Common myeloid progenitor, CD34-positive (primary cell): ENCODE measurements at regions not wholly inside any gene's neighbourhood (a gene's known extent, or its start where the extent isn't known, plus 50 kb on each side); places are given as distances from the start of the nearest gene placed in this dataset.

Source experiments
- CTCF ChIA-PET: fragments of 350-600 bp; sonication (Branson Sonifier 250); formaldehyde crosslinking; loops from one replicate; lab custom pipeline; 2021; ENCODE audit warnings: antibody characterized with exemption; lab: Charles Lee
- POLR2A ChIA-PET: fragments of 350-600 bp; sonication (Branson Sonifier 250); formaldehyde crosslinking; loops from one replicate; lab custom pipeline; 2021; ENCODE audit warnings: antibody characterized with exemption; lab: Charles Lee
- DNase-seq, 3 donors: peaks; one replicate each; pipeline versions ENCODE4 v3.0.0 to v3.0.0-alpha.2; 2013
- H3K27ac ChIP-seq, 2 experiments: 1 replicate in 1 of 2; 2 replicates in 1 of 2; pipeline ENCODE4 v1.7.0; 2013; ENCODE audit warnings: inconsistent platforms in 2 of 2, low read length in 2 of 2, mild to moderate bottlenecking in 2 of 2, low read depth in 1 of 2, moderate library complexity in 1 of 2; ENCODE audit not compliant: severe bottlenecking in 2 of 2, insufficient read depth in 1 of 2, poor library complexity in 1 of 2
- H3K27me3 ChIP-seq, 5 experiments: replicated peaks in 2 of 5; 1 replicate in 3 of 5; 2 replicates in 2 of 5; pipeline versions ENCODE4 v1.6.1 to v1.7.0; 2013; ENCODE audit warnings: low read length in 4 of 5, mild to moderate bottlenecking in 2 of 5, moderate library complexity in 2 of 5, inconsistent platforms in 1 of 5; ENCODE audit not compliant: insufficient read depth in 5 of 5, control insufficient read depth in 4 of 5
- H3K36me3 ChIP-seq, 4 experiments: 1 replicate in 2 of 4; 2 replicates in 2 of 4; pipeline versions ENCODE4 v1.6.1 to v1.7.0; 2013; ENCODE audit warnings: low read length in 3 of 4, control low read depth in 1 of 4, mild to moderate bottlenecking in 1 of 4; ENCODE audit not compliant: control insufficient read depth in 4 of 4, insufficient read depth in 4 of 4
- H3K4me1 ChIP-seq, 4 experiments: 1 replicate in 3 of 4; 2 replicates in 1 of 4; pipeline versions ENCODE4 v1.6.1 to v1.7.1; 2013; ENCODE audit warnings: low read length in 3 of 4, mild to moderate bottlenecking in 3 of 4, control low read depth in 1 of 4, inconsistent platforms in 1 of 4, moderate library complexity in 1 of 4; ENCODE audit not compliant: control insufficient read depth in 4 of 4, insufficient read depth in 4 of 4; ENCODE audit errors: control extremely low read depth in 1 of 4
- H3K4me3 ChIP-seq, 7 experiments: 1 replicate in 4 of 7; 2 replicates in 3 of 7; pipeline versions ENCODE4 v1.5.1 to v1.7.0; 2013; ENCODE audit warnings: mild to moderate bottlenecking in 7 of 7, low read length in 6 of 7, moderate library complexity in 6 of 7, inconsistent platforms in 2 of 7, low read depth in 2 of 7, control low read depth in 1 of 7; ENCODE audit not compliant: insufficient read depth in 4 of 7, control insufficient read depth in 1 of 7; ENCODE audit errors: extremely low read depth in 1 of 7
- H3K9me3 ChIP-seq, 5 experiments: 1 replicate in 4 of 5; 2 replicates in 1 of 5; pipeline versions ENCODE4 v1.6.1 to v1.7.1; 2013; ENCODE audit warnings: low read length in 4 of 5, mild to moderate bottlenecking in 2 of 5, inconsistent platforms in 1 of 5, low read depth in 1 of 5, moderate library complexity in 1 of 5; ENCODE audit not compliant: control insufficient read depth in 4 of 5, insufficient read depth in 2 of 5; ENCODE audit errors: control extremely low read depth in 1 of 5
- WGBS: methylation state at CpG from one replicate; pipeline ENCODE4 v1.1.5; 2013; ENCODE audit not compliant: insufficient coverage; 5-methylcytosine and 5-hydroxymethylcytosine counted together

DNA sequence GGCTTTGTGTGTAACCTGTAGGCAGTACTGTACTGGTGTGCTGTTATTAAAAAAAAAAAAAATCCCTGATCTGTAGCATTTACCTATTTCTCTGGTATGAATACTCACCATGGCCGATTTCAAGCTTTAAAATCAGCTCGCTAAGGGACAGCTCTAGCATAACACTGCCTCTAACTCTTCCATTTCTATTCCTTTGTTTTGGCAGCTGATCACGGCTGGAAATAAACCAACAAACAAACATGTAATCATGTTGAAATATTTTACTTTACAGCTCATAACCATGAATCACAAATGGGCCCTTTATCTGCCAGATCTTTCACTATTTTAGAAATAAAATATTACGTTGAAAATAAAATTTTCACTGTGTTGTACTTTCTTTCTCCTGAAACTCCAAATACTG is 60.5 kb upstream of the IL15 start:
- Histone ChIP-seq H3K9me3 (no peaks in the 10 kb centered on the region), H3K4me3 (no peak overlapping the region), H3K36me3 (no peaks in the 10 kb centered on the region), H3K27me3 (no peaks in the 10 kb centered on the region), H3K4me1 (no peaks in the 10 kb centered on the region), H3K27ac (no peak overlapping the region)
- no peak for DNase-seq
- 100% methylated on average over 3 of the region's 4 CpGs for WGBS
- POLR2A ChIA-PET: no interaction called here
- CTCF ChIA-PET: interaction anchor here (0.6 kb wide), 1 partner anchor 179 kb away, joined by 3 read pairs; no protein-coding TSS in a partner anchor

DNA sequence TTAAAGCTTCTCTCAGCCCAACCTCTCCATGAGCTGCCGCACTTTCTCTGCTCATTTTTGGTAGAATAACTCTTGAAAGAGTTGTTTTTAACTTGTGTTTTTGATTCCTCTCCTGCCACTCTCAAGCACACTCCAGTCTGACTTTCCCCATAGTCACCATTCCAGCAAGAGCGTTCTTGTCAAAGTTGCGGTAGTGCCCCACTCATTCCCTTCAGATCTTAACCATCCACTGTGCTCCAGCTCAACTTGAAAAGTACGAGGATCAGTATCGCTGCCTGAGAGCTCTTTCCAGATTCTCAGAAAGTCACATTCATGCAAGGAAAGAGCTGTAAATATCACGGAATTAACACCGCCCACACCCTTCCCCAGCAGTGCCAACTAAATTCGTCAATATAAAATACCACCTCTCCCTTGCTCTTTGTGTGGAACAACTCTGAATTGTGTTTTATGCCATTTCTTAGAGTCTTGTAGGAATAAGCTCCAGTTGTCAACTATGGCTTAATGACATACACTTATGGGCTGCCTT is 59.7 kb upstream of the IL15 start:
- Histone ChIP-seq H3K9me3 (no peaks in the 10 kb centered on the region), H3K27ac (no peak overlapping the region), H3K4me3 (no peak overlapping the region), H3K27me3 (no peaks in the 10 kb centered on the region), H3K4me1 (no peaks in the 10 kb centered on the region), H3K36me3 (no peaks in the 10 kb centered on the region)
- POLR2A ChIA-PET: interaction anchor here (0.7 kb wide), 1 partner anchor 648 kb away, joined by 3 read pairs; no protein-coding TSS in a partner anchor
- WGBS: 95% methylated on average over 4 of the region's 8 CpGs
- DNase-seq: no peak
- CTCF ChIA-PET: interaction anchor here (1.6 kb wide), 1 partner anchor 10 kb away, joined by 4 read pairs; no protein-coding TSS in a partner anchor

- H3K9me3 ChIP-seq: no peaks in the 10 kb centered on the region
- ChIA-PET CTCF (no interaction called here), POLR2A (no interaction called here)
- H3K27me3 ChIP-seq: no peaks in the 10 kb centered on the region
- H3K4me1 ChIP-seq: no peaks in the 10 kb centered on the region
- no peak for DNase-seq
- H3K36me3 ChIP-seq: no peaks in the 10 kb centered on the region
- H3K4me3 ChIP-seq: no peak overlapping the region
- H3K27ac ChIP-seq: no peak overlapping the region
Observed at GRCh38 chr4:141578451-141578850, 57.9 kb upstream of the IL15 start.

DNA sequence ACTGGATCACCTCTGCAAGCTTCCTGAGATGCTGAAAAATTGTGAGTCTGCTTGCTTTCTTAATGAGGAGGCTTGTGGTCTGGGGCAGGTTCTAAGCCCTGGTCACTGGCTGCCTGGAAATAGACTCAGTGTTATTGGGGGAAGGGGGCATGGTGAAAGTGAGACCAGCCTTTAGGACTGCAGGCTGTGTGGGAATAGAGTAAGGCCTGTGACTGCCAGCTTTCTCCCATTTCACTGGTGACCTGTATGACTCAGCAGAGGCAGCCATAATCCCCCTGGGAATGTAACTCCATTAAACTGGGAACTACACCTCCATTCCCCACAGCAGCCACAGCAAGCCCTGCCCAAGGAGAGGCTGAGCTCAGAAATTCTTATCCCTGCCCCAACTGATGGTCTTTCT is 55.9 kb upstream of the IL15 start:
- Histone ChIP-seq H3K36me3 (no peaks in the 10 kb centered on the region), H3K27me3 (no peaks in the 10 kb centered on the region), H3K4me1 (no peaks in the 10 kb centered on the region), H3K4me3 (no peak overlapping the region), H3K27ac (no peak overlapping the region), H3K9me3 (peaks cover 0 to 13% (median 0%) of the 10 kb centered on the region in 5 experiments)
- CTCF ChIA-PET: interaction anchor here (0.7 kb wide), 1 partner anchor 12 kb away, joined by 3 read pairs; no protein-coding TSS in a partner anchor
- DNase-seq: no peak
- POLR2A ChIA-PET: no interaction called here
